ENCODE measurements at regions not wholly inside any gene's neighbourhood (a gene's known extent, or its start where the extent isn't known, plus 50 kb on each side); places are given as distances from the start of the nearest gene placed in this dataset.

GRCh38 chr20:52904837-52905236 is 67.3 kb upstream of the TSHZ2 start:
- TF ChIP-seq TAF1 (IDR thresholded peaks at IDR 0.05; ENCODE audit: borderline replicate concordance, low read depth, low read length) (no peak), POLR2AphosphoS5 (IDR thresholded peaks at IDR 0.05; ENCODE audit: low read depth, low read length) (no peak), POLR2A (IDR thresholded peaks at IDR 0.05; ENCODE audit: low read depth, low read length) (no peak)

All from GM12892 (cell line).